HepG2 (cell line): ENCODE measurements at regions not wholly inside any gene's neighbourhood (a gene's known extent, or its start where the extent isn't known, plus 50 kb on each side); places are given as distances from the start of the nearest gene placed in this dataset.

ENCODE experiments used
- ATF2 ChIP-seq: sonication (generic); formaldehyde crosslinking; IDR thresholded peaks from 2 replicates; pipeline ENCODE4 v1.4.0; 2020; ENCODE audit warnings: missing genetic modification reagents
- DNMT3B ChIP-seq: conservative IDR thresholded peaks from 2 replicates; pipeline ENCODE4 v1.6.1; 2016; ENCODE audit warnings: missing biosample characterization, control low read depth
- GPN1 ChIP-seq: sonication (generic); formaldehyde crosslinking; IDR thresholded peaks from 2 replicates; pipeline ENCODE4 v1.5.1; 2020; ENCODE audit warnings: missing genetic modification reagents, borderline replicate concordance
- NAIF1 ChIP-seq: sonication (generic); formaldehyde crosslinking; IDR thresholded peaks from 2 replicates; pipeline ENCODE4 v1.5.0; 2020; ENCODE audit warnings: mild to moderate bottlenecking, missing genetic modification reagents, borderline replicate concordance
- NFATC3 ChIP-seq: sonication (generic); formaldehyde crosslinking; IDR thresholded peaks from 2 replicates; pipeline ENCODE4 v1.5.1; 2020; ENCODE audit warnings: mild to moderate bottlenecking, missing genetic modification reagents
- NPAS2 ChIP-seq: sonication (generic); formaldehyde crosslinking; IDR thresholded peaks from 2 replicates; pipeline ENCODE4 v1.8.0; 2022; ENCODE audit warnings: mild to moderate bottlenecking, missing genetic modification reagents, borderline replicate concordance
- NR3C1 ChIP-seq: sonication (generic); formaldehyde crosslinking; IDR thresholded peaks from 2 replicates; pipeline ENCODE4 v1.4.0; 2020; ENCODE audit warnings: missing genetic modification reagents
- SKI ChIP-seq: fragments of 450-650 bp; IDR thresholded peaks from one replicate; pipeline ENCODE4 v1.6.1; 2018; ENCODE audit warnings: mild to moderate bottlenecking; ENCODE audit not compliant: partially characterized antibody
- SMAD3 ChIP-seq: sonication (generic); formaldehyde crosslinking; IDR thresholded peaks from 2 replicates; pipeline ENCODE4 v1.4.0; 2020; ENCODE audit warnings: missing genetic modification reagents
- SRF ChIP-seq: IDR thresholded peaks from 2 replicates; pipeline ENCODE4 v1.6.1; 2011; ENCODE audit warnings: mild to moderate bottlenecking, low read depth, low read length, moderate library complexity
- ZNF180 ChIP-seq: sonication (generic); formaldehyde crosslinking; IDR thresholded peaks from 2 replicates; pipeline ENCODE4 v1.4.0; 2020; ENCODE audit warnings: low read depth, missing genetic modification reagents, borderline replicate concordance
- ZNF253 ChIP-seq: sonication (generic); formaldehyde crosslinking; IDR thresholded peaks from 2 replicates; pipeline ENCODE4 v1.8.0; 2022; ENCODE audit warnings: mild to moderate bottlenecking, missing genetic modification reagents, borderline replicate concordance
- ZNF431 ChIP-seq: sonication (generic); formaldehyde crosslinking; IDR thresholded peaks from 2 replicates; pipeline ENCODE4 v1.9.0; 2022; ENCODE audit warnings: missing genetic modification reagents, low read depth, mild to moderate bottlenecking, borderline replicate concordance
- ZNF513 ChIP-seq: sonication (generic); formaldehyde crosslinking; conservative IDR thresholded peaks from 2 replicates; pipeline ENCODE4 v1.5.0; 2020; ENCODE audit warnings: missing genetic modification reagents
- ZNF546 ChIP-seq: sonication (generic); formaldehyde crosslinking; conservative IDR thresholded peaks from 2 replicates; pipeline ENCODE4 v1.8.1; 2023; ENCODE audit warnings: mild to moderate bottlenecking, missing genetic modification reagents
- ZNF790 ChIP-seq: sonication (generic); formaldehyde crosslinking; IDR thresholded peaks from 2 replicates; pipeline ENCODE4 v1.8.0; 2022; ENCODE audit warnings: missing genetic modification reagents, mild to moderate bottlenecking, borderline replicate concordance
- TF ChIP-seq, protein P1 (sequence below): sonication (generic); formaldehyde crosslinking; IDR thresholded peaks from 2 replicates; pipeline ENCODE4 v1.5.1; 2020; ENCODE audit warnings: mild to moderate bottlenecking, missing genetic modification reagents, moderate library complexity
- TF ChIP-seq, protein P2 (sequence below): sonication (generic); formaldehyde crosslinking; conservative IDR thresholded peaks from 2 replicates; pipeline ENCODE4 v1.4.0; 2020; ENCODE audit warnings: missing genetic modification reagents

DNA sequence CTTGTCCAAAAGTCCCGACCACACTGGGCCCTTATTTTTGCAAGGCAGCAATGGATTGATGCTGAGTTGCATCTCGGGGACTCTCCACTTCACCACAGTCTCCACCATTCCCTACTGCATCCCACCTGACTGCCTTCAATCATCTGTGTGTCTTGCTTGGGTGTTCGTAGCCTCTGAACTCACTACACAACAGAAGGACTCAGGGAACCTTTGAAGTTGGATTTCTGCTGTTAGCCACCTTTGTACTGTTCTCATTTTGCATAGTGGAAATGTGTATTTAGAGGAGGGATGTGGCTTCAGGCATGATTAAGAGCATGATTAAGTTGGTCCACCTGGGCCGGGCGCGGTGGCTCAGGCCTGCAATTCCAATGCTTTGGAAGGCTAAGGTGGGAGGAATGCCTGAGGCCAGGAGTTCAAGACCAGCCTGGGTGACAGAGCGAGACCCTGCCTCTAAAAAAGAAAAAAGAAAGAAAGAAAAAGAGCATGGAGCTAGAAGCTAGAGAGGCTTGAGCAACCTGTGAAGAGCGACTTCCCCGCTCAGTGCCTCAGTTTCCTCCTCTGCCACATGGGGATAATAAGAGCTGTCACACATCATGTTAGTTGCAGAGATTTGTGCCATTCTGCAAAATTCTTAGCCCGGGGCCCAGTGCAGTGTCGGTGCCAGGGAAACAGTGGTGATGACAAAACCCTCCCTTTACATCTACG, 121.3 kb upstream of the PTPN1 start (continued):
- TF ChIP-seq ZNF790 (CRISPR knock-in tag) (no peak), ZNF431 (peak; percentile 90), SRF (no peak), NR3C1 (no peak), NAIF1 (CRISPR knock-in tag) (peak; percentile 23; the same call in 1 of the 2 replicates), NPAS2 (no peak), DNMT3B (CRISPR knock-in tag) (peak; percentile 40; the same call in 1 of the 2 replicates), ZNF253 (CRISPR knock-in tag) (no peak; the same call in 1 of the 2 replicates), NFATC3 (CRISPR knock-in tag) (peak; percentile 17; the same call in 1 of the 2 replicates), ZNF180 (peak; percentile 100), ATF2 (CRISPR knock-in tag) (peak; percentile 75), SKI (peak; percentile 70), ZNF513 (no peak), ZNF546 (no peak), SMAD3 (no peak), GPN1 (no peak)
- TF ChIP-seq, protein P1, sequence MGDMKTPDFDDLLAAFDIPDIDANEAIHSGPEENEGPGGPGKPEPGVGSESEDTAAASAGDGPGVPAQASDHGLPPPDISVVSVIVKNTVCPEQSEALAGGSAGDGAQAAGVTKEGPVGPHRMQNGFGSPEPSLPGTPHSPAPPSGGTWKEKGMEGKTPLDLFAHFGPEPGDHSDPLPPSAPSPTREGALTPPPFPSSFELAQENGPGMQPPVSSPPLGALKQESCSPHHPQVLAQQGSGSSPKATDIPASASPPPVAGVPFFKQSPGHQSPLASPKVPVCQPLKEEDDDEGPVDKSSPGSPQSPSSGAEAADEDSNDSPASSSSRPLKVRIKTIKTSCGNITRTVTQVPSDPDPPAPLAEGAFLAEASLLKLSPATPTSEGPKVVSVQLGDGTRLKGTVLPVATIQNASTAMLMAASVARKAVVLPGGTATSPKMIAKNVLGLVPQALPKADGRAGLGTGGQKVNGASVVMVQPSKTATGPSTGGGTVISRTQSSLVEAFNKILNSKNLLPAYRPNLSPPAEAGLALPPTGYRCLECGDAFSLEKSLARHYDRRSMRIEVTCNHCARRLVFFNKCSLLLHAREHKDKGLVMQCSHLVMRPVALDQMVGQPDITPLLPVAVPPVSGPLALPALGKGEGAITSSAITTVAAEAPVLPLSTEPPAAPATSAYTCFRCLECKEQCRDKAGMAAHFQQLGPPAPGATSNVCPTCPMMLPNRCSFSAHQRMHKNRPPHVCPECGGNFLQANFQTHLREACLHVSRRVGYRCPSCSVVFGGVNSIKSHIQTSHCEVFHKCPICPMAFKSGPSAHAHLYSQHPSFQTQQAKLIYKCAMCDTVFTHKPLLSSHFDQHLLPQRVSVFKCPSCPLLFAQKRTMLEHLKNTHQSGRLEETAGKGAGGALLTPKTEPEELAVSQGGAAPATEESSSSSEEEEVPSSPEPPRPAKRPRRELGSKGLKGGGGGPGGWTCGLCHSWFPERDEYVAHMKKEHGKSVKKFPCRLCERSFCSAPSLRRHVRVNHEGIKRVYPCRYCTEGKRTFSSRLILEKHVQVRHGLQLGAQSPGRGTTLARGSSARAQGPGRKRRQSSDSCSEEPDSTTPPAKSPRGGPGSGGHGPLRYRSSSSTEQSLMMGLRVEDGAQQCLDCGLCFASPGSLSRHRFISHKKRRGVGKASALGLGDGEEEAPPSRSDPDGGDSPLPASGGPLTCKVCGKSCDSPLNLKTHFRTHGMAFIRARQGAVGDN, result peak; percentile 68
- TF ChIP-seq, protein P2, sequence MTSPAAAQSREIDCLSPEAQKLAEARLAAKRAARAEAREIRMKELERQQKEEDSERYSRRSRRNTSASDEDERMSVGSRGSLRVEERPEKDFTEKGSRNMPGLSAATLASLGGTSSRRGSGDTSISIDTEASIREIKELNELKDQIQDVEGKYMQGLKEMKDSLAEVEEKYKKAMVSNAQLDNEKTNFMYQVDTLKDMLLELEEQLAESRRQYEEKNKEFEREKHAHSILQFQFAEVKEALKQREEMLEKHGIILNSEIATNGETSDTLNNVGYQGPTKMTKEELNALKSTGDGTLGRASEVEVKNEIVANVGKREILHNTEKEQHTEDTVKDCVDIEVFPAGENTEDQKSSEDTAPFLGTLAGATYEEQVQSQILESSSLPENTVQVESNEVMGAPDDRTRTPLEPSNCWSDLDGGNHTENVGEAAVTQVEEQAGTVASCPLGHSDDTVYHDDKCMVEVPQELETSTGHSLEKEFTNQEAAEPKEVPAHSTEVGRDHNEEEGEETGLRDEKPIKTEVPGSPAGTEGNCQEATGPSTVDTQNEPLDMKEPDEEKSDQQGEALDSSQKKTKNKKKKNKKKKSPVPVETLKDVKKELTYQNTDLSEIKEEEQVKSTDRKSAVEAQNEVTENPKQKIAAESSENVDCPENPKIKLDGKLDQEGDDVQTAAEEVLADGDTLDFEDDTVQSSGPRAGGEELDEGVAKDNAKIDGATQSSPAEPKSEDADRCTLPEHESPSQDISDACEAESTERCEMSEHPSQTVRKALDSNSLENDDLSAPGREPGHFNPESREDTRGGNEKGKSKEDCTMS (CRISPR knock-in tag), result no peak
